ENCODE measurements at regions not wholly inside any gene's neighbourhood (a gene's known extent, or its start where the extent isn't known, plus 50 kb on each side); places are given as distances from the start of the nearest gene placed in this dataset.

GRCh38 chr9:102461156-102461819 lies 533.8 kb upstream of the CYLC2 start:
- no peaks in the 10 kb centered on the region for H3K79me2 ChIP-seq (ENCODE audit: insufficient read depth, low read length)
- CTCF ChIA-PET (ENCODE audit: low intra/inter-chr PET ratio, low total read pairs): no interaction called here
- H3K9me3 ChIP-seq (ENCODE audit: low read length): no peaks in the 10 kb centered on the region
- TF ChIP-seq ZNF713 (CRISPR knock-in tag; IDR thresholded peaks at IDR 0.05): no peak
- no peak for TF ChIP-seq KAT8 (CRISPR knock-in tag; IDR thresholded peaks at IDR 0.05)
- TF ChIP-seq, protein P1, sequence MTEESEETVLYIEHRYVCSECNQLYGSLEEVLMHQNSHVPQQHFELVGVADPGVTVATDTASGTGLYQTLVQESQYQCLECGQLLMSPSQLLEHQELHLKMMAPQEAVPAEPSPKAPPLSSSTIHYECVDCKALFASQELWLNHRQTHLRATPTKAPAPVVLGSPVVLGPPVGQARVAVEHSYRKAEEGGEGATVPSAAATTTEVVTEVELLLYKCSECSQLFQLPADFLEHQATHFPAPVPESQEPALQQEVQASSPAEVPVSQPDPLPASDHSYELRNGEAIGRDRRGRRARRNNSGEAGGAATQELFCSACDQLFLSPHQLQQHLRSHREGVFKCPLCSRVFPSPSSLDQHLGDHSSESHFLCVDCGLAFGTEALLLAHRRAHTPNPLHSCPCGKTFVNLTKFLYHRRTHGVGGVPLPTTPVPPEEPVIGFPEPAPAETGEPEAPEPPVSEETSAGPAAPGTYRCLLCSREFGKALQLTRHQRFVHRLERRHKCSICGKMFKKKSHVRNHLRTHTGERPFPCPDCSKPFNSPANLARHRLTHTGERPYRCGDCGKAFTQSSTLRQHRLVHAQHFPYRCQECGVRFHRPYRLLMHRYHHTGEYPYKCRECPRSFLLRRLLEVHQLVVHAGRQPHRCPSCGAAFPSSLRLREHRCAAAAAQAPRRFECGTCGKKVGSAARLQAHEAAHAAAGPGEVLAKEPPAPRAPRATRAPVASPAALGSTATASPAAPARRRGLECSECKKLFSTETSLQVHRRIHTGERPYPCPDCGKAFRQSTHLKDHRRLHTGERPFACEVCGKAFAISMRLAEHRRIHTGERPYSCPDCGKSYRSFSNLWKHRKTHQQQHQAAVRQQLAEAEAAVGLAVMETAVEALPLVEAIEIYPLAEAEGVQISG (CRISPR knock-in tag; IDR thresholded peaks at IDR 0.05): no peak
- WGBS (ENCODE audit: low lambda C conversion rate): no CpG with 5 or more reads among the region's 2 CpGs
- no peaks in the 10 kb centered on the region for H3K4me1 ChIP-seq (ENCODE audit: insufficient read depth, low read length)
- POLR2A ChIA-PET: no interaction called here
- BruUV-seq (replicated peaks): no TSS peak
- no peak overlapping the region for H2AFZ ChIP-seq (ENCODE audit: low read length)
- FAIRE-seq: no peak
- H3K4me2 ChIP-seq (ENCODE audit: low read depth, low read length): no peak overlapping the region
- no peak for DNase-seq (ENCODE audit: low spot score)
- no peaks in the 10 kb centered on the region for H3K27me3 ChIP-seq (ENCODE audit: control insufficient read depth in 1 of 2, insufficient read depth in 2 of 2, low read length in 2 of 2)
- H3K4me3 ChIP-seq (replicated peaks in 1 of 3; ENCODE audit: insufficient read depth in 1 of 3, low read depth in 2 of 3, low read length in 3 of 3): no peak overlapping the region
- no peaks in the 10 kb centered on the region for H4K20me1 ChIP-seq (ENCODE audit: insufficient read depth, low read length)
- ATAC-seq: no peak
- intact Hi-C loops (cut with micrococcal nuclease; ENCODE audit: unreplicated experiment): no loop called here
- H3K27ac ChIP-seq (ENCODE audit: extremely low read length, insufficient read depth, low read length): no peak overlapping the region
- no peak overlapping the region for H3K9ac ChIP-seq (ENCODE audit: insufficient read depth, low read depth, low read length)
- in situ Hi-C loops (cut with HindIII; ENCODE audit: extremely low pct_ligation_motif_present, low pct_unique_long_range_greater_than_20kb): no loop called here
- no peaks in the 10 kb centered on the region for H3K36me3 ChIP-seq (replicated peaks in 1 of 2; ENCODE audit: control insufficient read depth in 1 of 2, insufficient read depth in 2 of 2, low read length in 2 of 2)

- Histone ChIP-seq H2AFZ (ENCODE audit: low read length) (no peak overlapping the region), H3K79me2 (ENCODE audit: insufficient read depth, low read length) (no peaks in the 10 kb centered on the region), H3K9ac (ENCODE audit: insufficient read depth, low read depth, low read length) (no peak overlapping the region), H3K36me3 (replicated peaks in 1 of 2; ENCODE audit: control insufficient read depth in 1 of 2, insufficient read depth in 2 of 2, low read length in 2 of 2) (no peaks in the 10 kb centered on the region), H3K4me3 (replicated peaks in 1 of 3; ENCODE audit: insufficient read depth in 1 of 3, low read depth in 2 of 3, low read length in 3 of 3) (no peak overlapping the region), H3K27me3 (ENCODE audit: control insufficient read depth in 1 of 2, insufficient read depth in 2 of 2, low read length in 2 of 2) (no peaks in the 10 kb centered on the region), H4K20me1 (ENCODE audit: insufficient read depth, low read length) (no peaks in the 10 kb centered on the region), H3K4me1 (ENCODE audit: insufficient read depth, low read length) (no peaks in the 10 kb centered on the region), H3K9me3 (ENCODE audit: low read length) (no peaks in the 10 kb centered on the region), H3K4me2 (ENCODE audit: low read depth, low read length) (no peak overlapping the region), H3K27ac (ENCODE audit: extremely low read length, insufficient read depth, low read length) (no peak overlapping the region)
- in situ Hi-C loops (cut with HindIII; ENCODE audit: extremely low pct_ligation_motif_present, low pct_unique_long_range_greater_than_20kb): no loop called here
- TF ChIP-seq PHB2 (IDR thresholded peaks at IDR 0.05; ENCODE audit: partially characterized antibody) (no peak), KLF6 (CRISPR knock-in tag; IDR thresholded peaks at IDR 0.05) (no peak), GMEB2 (CRISPR knock-in tag; IDR thresholded peaks at IDR 0.05; ENCODE audit: low read depth) (no peak), MXI1 (IDR thresholded peaks at IDR 0.05; ENCODE audit: borderline replicate concordance, low read depth, low read length) (no peak), CREB3 (CRISPR knock-in tag; IDR thresholded peaks at IDR 0.05) (no peak), ZNF772 (CRISPR knock-in tag; IDR thresholded peaks at IDR 0.05) (no peak)
- TF ChIP-seq, protein P2, sequence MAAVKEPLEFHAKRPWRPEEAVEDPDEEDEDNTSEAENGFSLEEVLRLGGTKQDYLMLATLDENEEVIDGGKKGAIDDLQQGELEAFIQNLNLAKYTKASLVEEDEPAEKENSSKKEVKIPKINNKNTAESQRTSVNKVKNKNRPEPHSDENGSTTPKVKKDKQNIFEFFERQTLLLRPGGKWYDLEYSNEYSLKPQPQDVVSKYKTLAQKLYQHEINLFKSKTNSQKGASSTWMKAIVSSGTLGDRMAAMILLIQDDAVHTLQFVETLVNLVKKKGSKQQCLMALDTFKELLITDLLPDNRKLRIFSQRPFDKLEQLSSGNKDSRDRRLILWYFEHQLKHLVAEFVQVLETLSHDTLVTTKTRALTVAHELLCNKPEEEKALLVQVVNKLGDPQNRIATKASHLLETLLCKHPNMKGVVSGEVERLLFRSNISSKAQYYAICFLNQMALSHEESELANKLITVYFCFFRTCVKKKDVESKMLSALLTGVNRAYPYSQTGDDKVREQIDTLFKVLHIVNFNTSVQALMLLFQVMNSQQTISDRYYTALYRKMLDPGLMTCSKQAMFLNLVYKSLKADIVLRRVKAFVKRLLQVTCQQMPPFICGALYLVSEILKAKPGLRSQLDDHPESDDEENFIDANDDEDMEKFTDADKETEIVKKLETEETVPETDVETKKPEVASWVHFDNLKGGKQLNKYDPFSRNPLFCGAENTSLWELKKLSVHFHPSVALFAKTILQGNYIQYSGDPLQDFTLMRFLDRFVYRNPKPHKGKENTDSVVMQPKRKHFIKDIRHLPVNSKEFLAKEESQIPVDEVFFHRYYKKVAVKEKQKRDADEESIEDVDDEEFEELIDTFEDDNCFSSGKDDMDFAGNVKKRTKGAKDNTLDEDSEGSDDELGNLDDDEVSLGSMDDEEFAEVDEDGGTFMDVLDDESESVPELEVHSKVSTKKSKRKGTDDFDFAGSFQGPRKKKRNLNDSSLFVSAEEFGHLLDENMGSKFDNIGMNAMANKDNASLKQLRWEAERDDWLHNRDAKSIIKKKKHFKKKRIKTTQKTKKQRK (IDR thresholded peaks at IDR 0.05; ENCODE audit: low read length): no peak
- POLR2A ChIA-PET: no interaction called here
- no peak for DNase-seq (ENCODE audit: low spot score)
- 0% methylated on average over 1 of the region's 1 CpG for WGBS (ENCODE audit: low lambda C conversion rate)
- no peak for ATAC-seq
- BruUV-seq (replicated peaks): no TSS peak
- FAIRE-seq: no peak
- intact Hi-C loops (cut with micrococcal nuclease; ENCODE audit: unreplicated experiment): no loop called here
- CTCF ChIA-PET (ENCODE audit: low intra/inter-chr PET ratio, low total read pairs): no interaction called here
Observed at GRCh38 chr9:102459828-102460227, 535.3 kb upstream of the CYLC2 start.

Measured in HepG2 (cell line).